ENCODE measurements at regions not wholly inside any gene's neighbourhood (a gene's known extent, or its start where the extent isn't known, plus 50 kb on each side); places are given as distances from the start of the nearest gene placed in this dataset.

GRCh38 chr2:194735837-194736542, 921.0 kb upstream of the SLC39A10 start:
- CTCF ChIA-PET = no interaction called here
- no peaks in the 10 kb centered on the region for H3K4me1 ChIP-seq (ENCODE audit: control insufficient read depth, insufficient read depth, low read length)
- no peaks in the 10 kb centered on the region for H3K36me3 ChIP-seq (ENCODE audit: control insufficient read depth in 2 of 2, insufficient read depth in 1 of 2, low read length in 2 of 2)
- no peak overlapping the region for H3K27ac ChIP-seq (ENCODE audit: extremely low read depth, low read depth, low read length)
- POLR2A ChIA-PET = no interaction called here
- no peak overlapping the region for H3K4me3 ChIP-seq (ENCODE audit: low read depth, low read length)
- no peaks in the 10 kb centered on the region for H3K9me3 ChIP-seq (ENCODE audit: control insufficient read depth, insufficient read depth, low read depth, low read length)
- TF ChIP-seq, protein P1, sequence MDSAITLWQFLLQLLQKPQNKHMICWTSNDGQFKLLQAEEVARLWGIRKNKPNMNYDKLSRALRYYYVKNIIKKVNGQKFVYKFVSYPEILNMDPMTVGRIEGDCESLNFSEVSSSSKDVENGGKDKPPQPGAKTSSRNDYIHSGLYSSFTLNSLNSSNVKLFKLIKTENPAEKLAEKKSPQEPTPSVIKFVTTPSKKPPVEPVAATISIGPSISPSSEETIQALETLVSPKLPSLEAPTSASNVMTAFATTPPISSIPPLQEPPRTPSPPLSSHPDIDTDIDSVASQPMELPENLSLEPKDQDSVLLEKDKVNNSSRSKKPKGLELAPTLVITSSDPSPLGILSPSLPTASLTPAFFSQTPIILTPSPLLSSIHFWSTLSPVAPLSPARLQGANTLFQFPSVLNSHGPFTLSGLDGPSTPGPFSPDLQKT (IDR thresholded peaks at IDR 0.05; ENCODE audit: borderline replicate concordance, low read depth, low read length) = no peak
- TF ChIP-seq OSR2 (tag by site-specific recombination; IDR thresholded peaks at IDR 0.05) = no peak
- TF ChIP-seq ZNF530 (tag by site-specific recombination; IDR thresholded peaks at IDR 0.05; ENCODE audit: low read depth) = no peak
- TF ChIP-seq GLI2 (tag by site-specific recombination; IDR thresholded peaks at IDR 0.05; ENCODE audit: borderline replicate concordance, low read depth) = no peak
- TF ChIP-seq ZNF23 (tag by site-specific recombination; IDR thresholded peaks at IDR 0.05; ENCODE audit: borderline replicate concordance) = no peak
- no peak for TF ChIP-seq ZNF777 (tag by site-specific recombination; IDR thresholded peaks at IDR 0.05; ENCODE audit: borderline replicate concordance)
- TF ChIP-seq ZNF621 (tag by site-specific recombination; IDR thresholded peaks at IDR 0.05) = no peak
- no peak for TF ChIP-seq ZBTB21 (tag by site-specific recombination; IDR thresholded peaks at IDR 0.05)
- no peak for TF ChIP-seq ZNF2 (tag by site-specific recombination; IDR thresholded peaks at IDR 0.05)
- TF ChIP-seq ZNF175 (tag by site-specific recombination; IDR thresholded peaks at IDR 0.05) = no peak
- TF ChIP-seq ZIC2 (tag by site-specific recombination; IDR thresholded peaks at IDR 0.05) = no peak
- no peak for TF ChIP-seq ZFHX2 (tag by site-specific recombination; conservative IDR thresholded peaks at IDR 0.05)
- TF ChIP-seq CTCF (tag by site-specific recombination; IDR thresholded peaks at IDR 0.05) = no peak
- TF ChIP-seq, protein P2, sequence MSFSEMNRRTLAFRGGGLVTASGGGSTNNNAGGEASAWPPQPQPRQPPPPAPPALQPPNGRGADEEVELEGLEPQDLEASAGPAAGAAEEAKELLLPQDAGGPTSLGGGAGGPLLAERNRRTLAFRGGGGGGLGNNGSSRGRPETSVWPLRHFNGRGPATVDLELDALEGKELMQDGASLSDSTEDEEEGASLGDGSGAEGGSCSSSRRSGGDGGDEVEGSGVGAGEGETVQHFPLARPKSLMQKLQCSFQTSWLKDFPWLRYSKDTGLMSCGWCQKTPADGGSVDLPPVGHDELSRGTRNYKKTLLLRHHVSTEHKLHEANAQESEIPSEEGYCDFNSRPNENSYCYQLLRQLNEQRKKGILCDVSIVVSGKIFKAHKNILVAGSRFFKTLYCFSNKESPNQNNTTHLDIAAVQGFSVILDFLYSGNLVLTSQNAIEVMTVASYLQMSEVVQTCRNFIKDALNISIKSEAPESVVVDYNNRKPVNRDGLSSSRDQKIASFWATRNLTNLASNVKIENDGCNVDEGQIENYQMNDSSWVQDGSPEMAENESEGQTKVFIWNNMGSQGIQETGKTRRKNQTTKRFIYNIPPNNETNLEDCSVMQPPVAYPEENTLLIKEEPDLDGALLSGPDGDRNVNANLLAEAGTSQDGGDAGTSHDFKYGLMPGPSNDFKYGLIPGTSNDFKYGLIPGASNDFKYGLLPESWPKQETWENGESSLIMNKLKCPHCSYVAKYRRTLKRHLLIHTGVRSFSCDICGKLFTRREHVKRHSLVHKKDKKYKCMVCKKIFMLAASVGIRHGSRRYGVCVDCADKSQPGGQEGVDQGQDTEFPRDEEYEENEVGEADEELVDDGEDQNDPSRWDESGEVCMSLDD (tag by site-specific recombination; IDR thresholded peaks at IDR 0.05) = no peak
- no peak for TF ChIP-seq ZSCAN23 (tag by site-specific recombination; IDR thresholded peaks at IDR 0.05)

- Histone ChIP-seq H3K4me3 (ENCODE audit: low read depth, low read length) (no peak overlapping the region), H3K4me1 (ENCODE audit: control insufficient read depth, insufficient read depth, low read length) (no peaks in the 10 kb centered on the region), H3K27ac (ENCODE audit: extremely low read depth, low read depth, low read length) (no peak overlapping the region), H3K36me3 (ENCODE audit: control insufficient read depth in 2 of 2, insufficient read depth in 1 of 2, low read length in 2 of 2) (no peaks in the 10 kb centered on the region), H3K9me3 (ENCODE audit: control insufficient read depth, insufficient read depth, low read depth, low read length) (no peaks in the 10 kb centered on the region)
- ChIA-PET CTCF (interaction anchor here (0.6 kb wide), 1 partner anchor 1713 kb away, joined by 4 read pairs; no protein-coding TSS in a partner anchor), POLR2A (no interaction called here)
- no peak for TF ChIP-seq ZNF214 (tag by site-specific recombination; IDR thresholded peaks at IDR 0.05; ENCODE audit: borderline replicate concordance)
- TF ChIP-seq ZNF335 (tag by site-specific recombination; conservative IDR thresholded peaks at IDR 0.05) = no peak
- no peak for TF ChIP-seq YY1 (tag by site-specific recombination; IDR thresholded peaks at IDR 0.05)
- TF ChIP-seq KLF7 (tag by site-specific recombination; IDR thresholded peaks at IDR 0.05; ENCODE audit: borderline replicate concordance) = no peak
- TF ChIP-seq, protein P3, sequence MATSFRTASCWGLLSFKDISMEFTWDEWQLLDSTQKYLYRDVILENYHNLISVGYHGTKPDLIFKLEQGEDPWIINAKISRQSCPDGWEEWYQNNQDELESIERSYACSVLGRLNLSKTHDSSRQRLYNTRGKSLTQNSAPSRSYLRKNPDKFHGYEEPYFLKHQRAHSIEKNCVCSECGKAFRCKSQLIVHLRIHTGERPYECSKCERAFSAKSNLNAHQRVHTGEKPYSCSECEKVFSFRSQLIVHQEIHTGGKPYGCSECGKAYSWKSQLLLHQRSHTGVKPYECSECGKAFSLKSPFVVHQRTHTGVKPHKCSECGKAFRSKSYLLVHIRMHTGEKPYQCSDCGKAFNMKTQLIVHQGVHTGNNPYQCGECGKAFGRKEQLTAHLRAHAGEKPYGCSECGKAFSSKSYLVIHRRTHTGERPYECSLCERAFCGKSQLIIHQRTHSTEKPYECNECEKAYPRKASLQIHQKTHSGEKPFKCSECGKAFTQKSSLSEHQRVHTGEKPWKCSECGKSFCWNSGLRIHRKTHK (tag by site-specific recombination; IDR thresholded peaks at IDR 0.05) = no peak
- no peak for TF ChIP-seq ZNF830 (tag by site-specific recombination; IDR thresholded peaks at IDR 0.05; ENCODE audit: low read depth)
- TF ChIP-seq, protein P4, sequence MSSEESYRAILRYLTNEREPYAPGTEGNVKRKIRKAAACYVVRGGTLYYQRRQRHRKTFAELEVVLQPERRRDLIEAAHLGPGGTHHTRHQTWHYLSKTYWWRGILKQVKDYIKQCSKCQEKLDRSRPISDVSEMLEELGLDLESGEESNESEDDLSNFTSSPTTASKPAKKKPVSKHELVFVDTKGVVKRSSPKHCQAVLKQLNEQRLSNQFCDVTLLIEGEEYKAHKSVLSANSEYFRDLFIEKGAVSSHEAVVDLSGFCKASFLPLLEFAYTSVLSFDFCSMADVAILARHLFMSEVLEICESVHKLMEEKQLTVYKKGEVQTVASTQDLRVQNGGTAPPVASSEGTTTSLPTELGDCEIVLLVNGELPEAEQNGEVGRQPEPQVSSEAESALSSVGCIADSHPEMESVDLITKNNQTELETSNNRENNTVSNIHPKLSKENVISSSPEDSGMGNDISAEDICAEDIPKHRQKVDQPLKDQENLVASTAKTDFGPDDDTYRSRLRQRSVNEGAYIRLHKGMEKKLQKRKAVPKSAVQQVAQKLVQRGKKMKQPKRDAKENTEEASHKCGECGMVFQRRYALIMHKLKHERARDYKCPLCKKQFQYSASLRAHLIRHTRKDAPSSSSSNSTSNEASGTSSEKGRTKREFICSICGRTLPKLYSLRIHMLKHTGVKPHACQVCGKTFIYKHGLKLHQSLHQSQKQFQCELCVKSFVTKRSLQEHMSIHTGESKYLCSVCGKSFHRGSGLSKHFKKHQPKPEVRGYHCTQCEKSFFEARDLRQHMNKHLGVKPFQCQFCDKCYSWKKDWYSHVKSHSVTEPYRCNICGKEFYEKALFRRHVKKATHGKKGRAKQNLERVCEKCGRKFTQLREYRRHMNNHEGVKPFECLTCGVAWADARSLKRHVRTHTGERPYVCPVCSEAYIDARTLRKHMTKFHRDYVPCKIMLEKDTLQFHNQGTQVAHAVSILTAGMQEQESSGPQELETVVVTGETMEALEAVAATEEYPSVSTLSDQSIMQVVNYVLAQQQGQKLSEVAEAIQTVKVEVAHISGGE (tag by site-specific recombination; conservative IDR thresholded peaks at IDR 0.05; ENCODE audit: low read depth) = no peak
- no peak for TF ChIP-seq ZNF629 (tag by site-specific recombination; IDR thresholded peaks at IDR 0.05)
These were observed 926.8 kb upstream of the SLC39A10 start for GRCh38 chr2:194730266-194730665.
